Ovary (tissue), 7 donors: ENCODE measurements at regions not wholly inside any gene's neighbourhood (a gene's known extent, or its start where the extent isn't known, plus 50 kb on each side); places are given as distances from the start of the nearest gene placed in this dataset.
"Not testable (repeated sequence)": the region's sequence is repeated elsewhere in the genome, so short reads cannot be mapped to it uniquely, and the experiment has no call there.

Experiments used
- DNase-seq, 5 donors: peaks; one replicate each; pipeline ENCODE4 v3.0.0-alpha.2; 2019 to 2020
- H3K27ac ChIP-seq, 2 donors: fragments of 200-600 bp; one replicate each; pipeline versions ENCODE4 v1.5.1 to v1.8.0; 2019 to 2022
- H3K27me3 ChIP-seq: fragments of 200-600 bp; one replicate; pipeline ENCODE4 v1.8.0; 2022
- H3K36me3 ChIP-seq: fragments of 200-600 bp; sonication (generic); one replicate; pipeline ENCODE4 v1.5.1; 2019
- H3K4me1 ChIP-seq: one replicate; pipeline ENCODE4 v1.8.1; 2013; ENCODE audit warnings: mild to moderate bottlenecking, moderate library complexity; ENCODE audit not compliant: insufficient read depth
- H3K4me3 ChIP-seq: fragments of 200-600 bp; sonication (generic); one replicate; pipeline ENCODE4 v1.5.1; 2017
- H3K9me3 ChIP-seq, 2 donors: fragments of 200-600 bp in 1 of 2; sonication (generic) in 1 of 2; one replicate each; pipeline versions ENCODE4 v1.5.1 to v1.8.1; 2013 to 2019; ENCODE audit warnings: mild to moderate bottlenecking in 1 of 2, moderate library complexity in 1 of 2
- CTCF ChIP-seq, 3 donors: fragments of 450-650 bp in 2 of 3; fragments of 200-600 bp in 1 of 3; IDR thresholded peaks; one replicate each; pipeline versions ENCODE4 v1.5.1 to v1.8.0; 2016 to 2022; ENCODE audit warnings: antibody characterized with exemption in 3 of 3, mild to moderate bottlenecking in 1 of 3
- EP300 ChIP-seq: sonication (generic); formaldehyde crosslinking; IDR thresholded peaks from one replicate; pipeline ENCODE4 v1.6.1; 2017; ENCODE audit warnings: antibody characterized with exemption
- POLR2A ChIP-seq: fragments of 450-650 bp; IDR thresholded peaks from one replicate; pipeline ENCODE4 v1.6.1; 2017; ENCODE audit warnings: antibody characterized with exemption, mild to moderate bottlenecking, moderate library complexity
- WGBS, 3 donors: extraction: QIAGEN DNeasy Blood & Tissue Kit in 1 of 3; methylation state at CpG; one replicate each; pipeline versions ENCODE4 v1.1.5 to v1.1.7; 2013 to 2017; 5-methylcytosine and 5-hydroxymethylcytosine counted together
- intact Hi-C, 4 donors: fragments of 100-400 bp; cut with DNase I; formaldehyde crosslinking; loops; one replicate each; pipeline versions ENCODE4 v1.11.0 to v1.15.1; 2022 to 2023
- donor health status: DM: no; HTN: no; CAD: no; lungs with moderate emphysema.
- donor health status: DM: no; HTN: no; CAD: no.
- donor health status: Bipolar disorder and iron deficiency.
- donor health status: DM: no; HTN: no; CAD: no.
- donor health status: DM: yes; HTN: yes; CAD: no.

DNA sequence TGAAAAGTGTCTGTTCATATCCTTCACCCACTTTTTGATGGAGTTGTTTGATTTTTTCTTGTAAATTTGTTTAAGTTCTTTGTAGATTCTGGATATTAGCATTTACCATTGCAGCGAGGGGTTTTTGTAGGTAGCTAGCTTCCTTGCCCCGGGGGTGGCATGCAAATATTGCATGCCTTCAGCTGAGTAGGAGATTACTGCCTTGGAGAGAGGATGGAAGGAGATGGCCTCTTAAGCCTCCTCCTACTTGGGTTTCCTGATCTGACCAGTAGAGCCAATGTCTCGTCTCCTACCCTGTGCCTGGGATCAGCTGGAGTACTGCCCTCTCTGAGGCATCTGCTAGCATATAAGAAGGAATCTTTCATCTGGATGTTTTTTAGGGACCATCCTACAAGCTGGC is 134.4 kb upstream of the CCND2 start:
- Histone ChIP-seq H3K4me1 (peaks cover 3% of the 10 kb centered on the region), H3K27me3 (no peaks in the 10 kb centered on the region), H3K36me3 (no peaks in the 10 kb centered on the region), H3K9me3 (no peaks in the 10 kb centered on the region), H3K4me3 (no peak overlapping the region), H3K27ac (no peak overlapping the region)
- intact Hi-C loops: no loop called here
- no peak for DNase-seq
- WGBS, 3 donors: 73 to 79% (median 76%) methylated on average over 3 of the region's 3 CpGs
- TF ChIP-seq POLR2A (no peak), EP300 (no peak), CTCF (IDR thresholded peaks at IDR 0.05) (no peak)

- H3K4me3 ChIP-seq, intact Hi-C loops, DNase-seq, H3K9me3 ChIP-seq, H3K27ac ChIP-seq, H3K4me1 ChIP-seq, H3K36me3 ChIP-seq, H3K27me3 ChIP-seq: not testable (repeated sequence)
- WGBS, 3 donors: 88 to 90% (median 89%) methylated on average over 3 of the region's 3 CpGs
Measured at GRCh38 chr12:4138532-4138931, 135.0 kb upstream of the CCND2 start.

- H3K4me3 ChIP-seq: no peak overlapping the region
- H3K36me3 ChIP-seq: no peaks in the 10 kb centered on the region
- no peak for DNase-seq
- no peak for TF ChIP-seq CTCF (IDR thresholded peaks at IDR 0.05)
- TF ChIP-seq EP300: no peak
- no peak for TF ChIP-seq POLR2A
- no peaks in the 10 kb centered on the region for H3K27me3 ChIP-seq
- no peak overlapping the region for H3K27ac ChIP-seq
- WGBS, 3 donors: 51 to 68% (median 57%) methylated on average over 2 of the region's 2 CpGs
- H3K4me1 ChIP-seq: peaks cover 3% of the 10 kb centered on the region
- H3K9me3 ChIP-seq: no peaks in the 10 kb centered on the region
- intact Hi-C loops: no loop called here
Measured at GRCh38 chr12:4138051-4138450, 135.5 kb upstream of the CCND2 start.

GRCh38 chr12:4137441-4137840 is 136.1 kb upstream of the CCND2 start:
- Histone ChIP-seq H3K4me3 (no peak overlapping the region), H3K9me3 (no peaks in the 10 kb centered on the region), H3K36me3 (no peaks in the 10 kb centered on the region), H3K4me1 (peaks cover 3% of the 10 kb centered on the region), H3K27ac (no peak overlapping the region), H3K27me3 (no peaks in the 10 kb centered on the region)
- TF ChIP-seq POLR2A (no peak), EP300 (no peak), CTCF (IDR thresholded peaks at IDR 0.05) (no peak)
- intact Hi-C loops: no loop called here
- DNase-seq: no peak
- WGBS, 3 donors: 88 to 94% (median 93%) methylated on average over 5 of the region's 5 CpGs

GRCh38 chr12:4137015-4137414 is 136.5 kb upstream of the CCND2 start:
- H3K4me1 ChIP-seq: peaks cover 3% of the 10 kb centered on the region
- intact Hi-C loops: no loop called here
- DNase-seq: no peak
- whole genome bisulfite sequencing, 3 donors: 82 to 83% (median 83%) methylated on average over 5 of the region's 5 CpGs
- no peaks in the 10 kb centered on the region for H3K27me3 ChIP-seq
- no peaks in the 10 kb centered on the region for H3K36me3 ChIP-seq
- no peak overlapping the region for H3K4me3 ChIP-seq
- no peak overlapping the region for H3K27ac ChIP-seq
- TF ChIP-seq POLR2A (no peak), CTCF (IDR thresholded peaks at IDR 0.05) (no peak), EP300 (no peak)
- no peaks in the 10 kb centered on the region for H3K9me3 ChIP-seq
